HG02610 (cell line): ENCODE measurements at regions not wholly inside any gene's neighbourhood (a gene's known extent, or its start where the extent isn't known, plus 50 kb on each side); places are given as distances from the start of the nearest gene placed in this dataset.
"Not testable (repeated sequence)": the region's sequence is repeated elsewhere in the genome, so short reads cannot be mapped to it uniquely, and the experiment has no call there.

Experiments
- ATAC-seq: cut with Tn5 transposase; IDR thresholded peaks from one replicate; pipeline ENCODE4 v1.9.1; 2021; ENCODE audit warnings: mild to moderate bottlenecking, moderate library complexity; ENCODE audit not compliant: unreplicated experiment

- no peak for ATAC-seq
These were observed 285.3 kb upstream of the FAM174A start for GRCh38 chr5:100249884-100250269.

- ATAC-seq: no peak
These were observed 285.8 kb upstream of the FAM174A start for GRCh38 chr5:100249211-100249883.

GRCh38 chr5:100232736-100233135 is 302.4 kb upstream of the FAM174A start:
- no peak for ATAC-seq

GRCh38 chr5:100188778-100189177 is 346.4 kb upstream of the FAM174A start:
- ATAC-seq: no peak

GRCh38 chr5:100188339-100188738 is 346.8 kb upstream of the FAM174A start:
- no peak for ATAC-seq

GRCh38 chr5:100186181-100186580 is 349.0 kb upstream of the FAM174A start:
- no peak for ATAC-seq

GRCh38 chr5:100182402-100182801 is 352.8 kb upstream of the FAM174A start:
- ATAC-seq: no peak

- ATAC-seq: no peak
These were observed 359.8 kb upstream of the FAM174A start for GRCh38 chr5:100175346-100175745.

GRCh38 chr5:100165309-100165708 is 369.9 kb upstream of the FAM174A start:
- ATAC-seq: peak; percentile 100

GRCh38 chr5:100161868-100162267 is 373.3 kb upstream of the FAM174A start:
- no peak for ATAC-seq

- no peak for ATAC-seq
These were observed 378.1 kb upstream of the FAM174A start for GRCh38 chr5:100157066-100157465.

GRCh38 chr5:100148239-100148638 is 386.9 kb upstream of the FAM174A start:
- no peak for ATAC-seq

GRCh38 chr5:100142607-100143006 is 392.6 kb upstream of the FAM174A start:
- ATAC-seq: no peak

- ATAC-seq: no peak
These were observed 404.0 kb upstream of the FAM174A start for GRCh38 chr5:100131161-100131560.

GRCh38 chr5:100130307-100130706 is 404.9 kb upstream of the FAM174A start:
- ATAC-seq: no peak

- no peak for ATAC-seq
These were observed 415.3 kb upstream of the FAM174A start for GRCh38 chr5:100119903-100120302.

GRCh38 chr5:100110497-100110896 is 424.7 kb upstream of the FAM174A start:
- no peak for ATAC-seq

- ATAC-seq: no peak
These were observed 426.3 kb upstream of the FAM174A start for GRCh38 chr5:100108883-100109282.

- not testable (repeated sequence) for ATAC-seq
These were observed 431.5 kb upstream of the FAM174A start for GRCh38 chr5:100103592-100104119.

- not testable (repeated sequence) for ATAC-seq
These were observed 433.7 kb upstream of the FAM174A start for GRCh38 chr5:100101466-100101865.

GRCh38 chr5:100096328-100096727 is 438.8 kb upstream of the FAM174A start:
- peak; percentile 83 for ATAC-seq

GRCh38 chr5:100080703-100081102 is 454.5 kb upstream of the FAM174A start:
- not testable (repeated sequence) for ATAC-seq

- not testable (repeated sequence) for ATAC-seq
These were observed 456.0 kb upstream of the FAM174A start for GRCh38 chr5:100079163-100079562.
